ENCODE measurements at regions not wholly inside any gene's neighbourhood (a gene's known extent, or its start where the extent isn't known, plus 50 kb on each side); places are given as distances from the start of the nearest gene placed in this dataset.
A peak's percentile ranks its signal among the peaks of the same experiment; 100 is the strongest.

- H3K9me1 ChIP-seq (ENCODE audit: control insufficient read depth, extremely low read depth, insufficient read depth, low read length) = no peaks in the 10 kb centered on the region
- no peak for TF ChIP-seq EZH2 (IDR thresholded peaks at IDR 0.05; ENCODE audit: low read length)
- TF ChIP-seq, protein P1, sequence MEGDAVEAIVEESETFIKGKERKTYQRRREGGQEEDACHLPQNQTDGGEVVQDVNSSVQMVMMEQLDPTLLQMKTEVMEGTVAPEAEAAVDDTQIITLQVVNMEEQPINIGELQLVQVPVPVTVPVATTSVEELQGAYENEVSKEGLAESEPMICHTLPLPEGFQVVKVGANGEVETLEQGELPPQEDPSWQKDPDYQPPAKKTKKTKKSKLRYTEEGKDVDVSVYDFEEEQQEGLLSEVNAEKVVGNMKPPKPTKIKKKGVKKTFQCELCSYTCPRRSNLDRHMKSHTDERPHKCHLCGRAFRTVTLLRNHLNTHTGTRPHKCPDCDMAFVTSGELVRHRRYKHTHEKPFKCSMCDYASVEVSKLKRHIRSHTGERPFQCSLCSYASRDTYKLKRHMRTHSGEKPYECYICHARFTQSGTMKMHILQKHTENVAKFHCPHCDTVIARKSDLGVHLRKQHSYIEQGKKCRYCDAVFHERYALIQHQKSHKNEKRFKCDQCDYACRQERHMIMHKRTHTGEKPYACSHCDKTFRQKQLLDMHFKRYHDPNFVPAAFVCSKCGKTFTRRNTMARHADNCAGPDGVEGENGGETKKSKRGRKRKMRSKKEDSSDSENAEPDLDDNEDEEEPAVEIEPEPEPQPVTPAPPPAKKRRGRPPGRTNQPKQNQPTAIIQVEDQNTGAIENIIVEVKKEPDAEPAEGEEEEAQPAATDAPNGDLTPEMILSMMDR (optimal IDR thresholded peaks at IDR 0.05 in 1 of 3, IDR thresholded peaks at IDR 0.05 in 1 of 3, conservative IDR thresholded peaks at IDR 0.05 in 1 of 3; ENCODE audit: extremely low read depth in 1 of 3, insufficient read depth in 2 of 3, low read length in 3 of 3) = peak; percentile 59 to 84 (median 64)
- H3K36me3 ChIP-seq (ENCODE audit: control insufficient read depth in 2 of 2, extremely low read depth in 1 of 2, insufficient read depth in 2 of 2, low read length in 2 of 2) = no peaks in the 10 kb centered on the region
- H3K79me2 ChIP-seq (ENCODE audit: control insufficient read depth, insufficient read depth, low read length) = no peaks in the 10 kb centered on the region
- dilution Hi-C loops (cut with MboI; ENCODE audit: extremely low pct_ligation_motif_present, low sequenced_read_pairs) = no loop called here
- no peaks in the 10 kb centered on the region for H3K27me3 ChIP-seq (ENCODE audit: control insufficient read depth, extremely low read depth, insufficient read depth, low read length)
- H4K20me1 ChIP-seq (ENCODE audit: control insufficient read depth, extremely low read depth, insufficient read depth, low read length) = no peaks in the 10 kb centered on the region
- no peaks in the 10 kb centered on the region for H3K9me3 ChIP-seq (ENCODE audit: control insufficient read depth, low read depth, low read length)
- no peak overlapping the region for H3K4me3 ChIP-seq (ENCODE audit: control insufficient read depth in 2 of 3, extremely low read depth in 1 of 3, insufficient read depth in 2 of 3, low read depth in 1 of 3, low read length in 3 of 3)
- H3K4me2 ChIP-seq (ENCODE audit: control insufficient read depth, extremely low read depth, insufficient read depth, low read depth, low read length) = no peak overlapping the region
- H3K27ac ChIP-seq (ENCODE audit: control insufficient read depth, insufficient read depth, low read length) = no peak overlapping the region
- peaks cover 13% of the 10 kb centered on the region for H3K4me1 ChIP-seq (ENCODE audit: control insufficient read depth, extremely low read depth, insufficient read depth, low read length)
- H3K9ac ChIP-seq (ENCODE audit: control insufficient read depth, extremely low read depth, insufficient read depth, low read length) = no peak overlapping the region
- H2AFZ ChIP-seq (ENCODE audit: control insufficient read depth, low read length) = no peak overlapping the region
- DNase-seq (ENCODE audit: low read depth, low spot score) (no peak), FAIRE-seq (peak; percentile 76)
These were observed 212.1 kb upstream of the PHACTR1 start for GRCh38 chr6:12504325-12504966.

DNA sequence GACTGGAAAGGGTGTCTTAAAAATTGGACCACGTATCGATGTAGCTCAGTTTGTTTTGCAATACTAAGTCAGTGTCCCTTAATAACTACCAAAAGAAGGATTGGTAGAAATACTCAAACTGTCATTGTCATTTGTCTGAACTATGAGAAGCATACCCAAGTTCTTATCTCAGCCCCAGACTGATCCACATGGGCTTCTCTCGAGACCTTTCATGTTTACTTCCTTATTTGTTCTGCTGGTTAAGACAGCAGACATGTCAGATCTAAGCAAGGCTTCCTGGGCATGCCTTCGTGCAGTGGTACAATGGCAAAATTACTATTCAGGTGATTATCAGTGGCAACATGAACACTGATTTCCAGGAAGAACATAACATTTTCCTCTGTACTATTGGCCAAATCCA, 211.1 kb upstream of the PHACTR1 start:
- peaks cover 13% of the 10 kb centered on the region for H3K4me1 ChIP-seq (ENCODE audit: control insufficient read depth, extremely low read depth, insufficient read depth, low read length)
- H3K9ac ChIP-seq (ENCODE audit: control insufficient read depth, extremely low read depth, insufficient read depth, low read length) = no peak overlapping the region
- H3K4me2 ChIP-seq (ENCODE audit: control insufficient read depth, extremely low read depth, insufficient read depth, low read depth, low read length) = no peak overlapping the region
- H3K27ac ChIP-seq (ENCODE audit: control insufficient read depth, insufficient read depth, low read length) = no peak overlapping the region
- dilution Hi-C loops (cut with MboI; ENCODE audit: extremely low pct_ligation_motif_present, low sequenced_read_pairs) = no loop called here
- H2AFZ ChIP-seq (ENCODE audit: control insufficient read depth, low read length) = peak overlapping the region; percentile 79
- DNase-seq (ENCODE audit: low read depth, low spot score) = no peak
- H4K20me1 ChIP-seq (ENCODE audit: control insufficient read depth, extremely low read depth, insufficient read depth, low read length) = no peaks in the 10 kb centered on the region
- no peaks in the 10 kb centered on the region for H3K9me3 ChIP-seq (ENCODE audit: control insufficient read depth, low read depth, low read length)
- H3K36me3 ChIP-seq (ENCODE audit: control insufficient read depth in 2 of 2, extremely low read depth in 1 of 2, insufficient read depth in 2 of 2, low read length in 2 of 2) = no peaks in the 10 kb centered on the region
- H3K79me2 ChIP-seq (ENCODE audit: control insufficient read depth, insufficient read depth, low read length) = no peaks in the 10 kb centered on the region
- FAIRE-seq = peak; percentile 58
- no peaks in the 10 kb centered on the region for H3K27me3 ChIP-seq (ENCODE audit: control insufficient read depth, extremely low read depth, insufficient read depth, low read length)
- H3K4me3 ChIP-seq (ENCODE audit: control insufficient read depth in 2 of 3, extremely low read depth in 1 of 3, insufficient read depth in 2 of 3, low read depth in 1 of 3, low read length in 3 of 3) = no peak overlapping the region
- TF ChIP-seq, protein P1 (optimal IDR thresholded peaks at IDR 0.05 in 1 of 3, IDR thresholded peaks at IDR 0.05 in 1 of 3, conservative IDR thresholded peaks at IDR 0.05 in 1 of 3; ENCODE audit: extremely low read depth in 1 of 3, insufficient read depth in 2 of 3, low read length in 3 of 3) = no peak
- TF ChIP-seq EZH2 (IDR thresholded peaks at IDR 0.05; ENCODE audit: low read length) = no peak
- no peaks in the 10 kb centered on the region for H3K9me1 ChIP-seq (ENCODE audit: control insufficient read depth, extremely low read depth, insufficient read depth, low read length)
